HG02798 (cell line): ENCODE measurements at regions not wholly inside any gene's neighbourhood (a gene's known extent, or its start where the extent isn't known, plus 50 kb on each side); places are given as distances from the start of the nearest gene placed in this dataset.

Experiments used
- ATAC-seq: cut with Tn5 transposase; IDR thresholded peaks from one replicate; pipeline ENCODE4 v1.9.1; 2021; ENCODE audit warnings: mild to moderate bottlenecking; ENCODE audit not compliant: unreplicated experiment, poor library complexity

GRCh38 chr14:98700748-98701147 lies 571.2 kb downstream of the BCL11B start:
- no peak for ATAC-seq

DNA sequence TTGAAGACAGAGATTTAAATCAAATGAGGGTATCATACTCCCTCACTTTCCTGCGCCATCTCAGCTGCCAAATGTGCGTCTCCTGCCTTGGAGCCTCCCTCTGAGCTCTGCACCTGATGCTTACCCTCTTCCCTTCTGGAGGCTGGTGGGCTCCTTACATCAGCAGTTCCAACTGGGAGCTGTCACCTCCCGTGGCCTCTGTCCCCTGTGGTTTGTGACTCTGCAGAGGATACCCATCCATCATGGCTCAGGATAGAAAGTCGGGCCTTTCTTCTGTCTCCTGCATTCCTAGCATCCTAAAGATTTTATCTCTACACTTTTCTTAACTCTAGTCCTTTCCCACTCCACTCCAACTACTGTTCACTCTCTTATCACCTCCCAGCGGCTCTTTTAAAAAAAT lies 570.6 kb downstream of the BCL11B start:
- no peak for ATAC-seq

DNA sequence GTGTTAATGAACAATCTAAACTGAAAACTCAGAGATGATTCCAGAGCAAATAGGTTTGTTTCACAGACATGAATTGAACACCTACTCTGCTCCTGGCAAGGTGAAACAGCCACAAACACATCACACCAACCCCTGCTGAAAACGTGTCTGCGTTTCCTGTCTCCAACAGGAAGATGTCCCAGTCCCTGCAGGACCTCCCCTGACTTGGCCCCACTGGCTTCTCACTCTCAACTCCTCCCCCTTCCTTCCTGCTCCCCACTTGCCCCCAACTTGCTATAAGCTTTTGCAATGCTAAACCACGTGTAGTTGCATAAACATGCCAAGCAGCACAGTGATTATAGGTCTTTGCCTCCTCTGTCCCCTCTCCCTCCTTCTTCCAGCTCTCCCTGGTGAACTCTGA lies 567.6 kb downstream of the BCL11B start:
- no peak for ATAC-seq

GRCh38 chr14:98705871-98706300 lies 566.1 kb downstream of the BCL11B start:
- ATAC-seq, result no peak

DNA sequence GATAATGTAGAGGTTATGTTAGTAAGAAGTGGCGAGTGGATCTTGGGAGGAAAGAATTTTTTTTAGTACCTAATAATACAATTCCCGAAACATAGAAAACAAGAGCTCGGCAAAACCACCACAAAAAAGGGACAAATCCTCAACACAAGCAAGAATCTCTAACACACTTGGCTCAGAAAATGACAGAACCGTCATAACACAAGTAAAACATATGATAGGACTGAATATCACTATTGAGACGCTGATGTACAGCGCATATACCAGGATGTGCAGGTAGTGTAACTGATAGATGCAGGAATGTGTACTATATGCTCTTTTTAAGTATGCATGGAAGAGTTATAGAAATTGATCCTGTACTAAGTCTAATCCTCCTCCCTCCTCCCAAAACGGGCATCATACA lies 564.5 kb downstream of the BCL11B start:
- no peak for ATAC-seq

- ATAC-seq, result no peak
These were observed 563.4 kb downstream of the BCL11B start for GRCh38 chr14:98708555-98708954.

DNA sequence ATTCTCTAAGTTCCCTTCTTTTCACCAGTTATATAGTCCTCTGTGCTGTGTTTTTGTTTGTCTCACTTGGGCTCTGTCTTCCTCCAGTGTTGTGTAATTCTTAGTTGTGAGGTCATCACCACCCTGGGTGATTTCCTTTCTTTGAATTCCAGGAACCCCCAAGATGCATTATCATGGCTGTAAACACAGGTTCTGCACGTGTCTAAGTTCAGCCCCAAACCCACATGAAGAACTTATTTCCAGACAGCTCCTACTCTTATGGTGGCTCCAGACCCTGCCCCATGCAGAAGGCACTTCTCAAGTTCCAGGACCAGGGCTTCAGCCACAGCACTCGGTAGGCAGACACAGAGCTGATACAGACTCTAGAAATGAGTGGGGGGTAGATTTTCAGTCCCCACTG lies 560.5 kb downstream of the BCL11B start:
- ATAC-seq, result no peak

DNA sequence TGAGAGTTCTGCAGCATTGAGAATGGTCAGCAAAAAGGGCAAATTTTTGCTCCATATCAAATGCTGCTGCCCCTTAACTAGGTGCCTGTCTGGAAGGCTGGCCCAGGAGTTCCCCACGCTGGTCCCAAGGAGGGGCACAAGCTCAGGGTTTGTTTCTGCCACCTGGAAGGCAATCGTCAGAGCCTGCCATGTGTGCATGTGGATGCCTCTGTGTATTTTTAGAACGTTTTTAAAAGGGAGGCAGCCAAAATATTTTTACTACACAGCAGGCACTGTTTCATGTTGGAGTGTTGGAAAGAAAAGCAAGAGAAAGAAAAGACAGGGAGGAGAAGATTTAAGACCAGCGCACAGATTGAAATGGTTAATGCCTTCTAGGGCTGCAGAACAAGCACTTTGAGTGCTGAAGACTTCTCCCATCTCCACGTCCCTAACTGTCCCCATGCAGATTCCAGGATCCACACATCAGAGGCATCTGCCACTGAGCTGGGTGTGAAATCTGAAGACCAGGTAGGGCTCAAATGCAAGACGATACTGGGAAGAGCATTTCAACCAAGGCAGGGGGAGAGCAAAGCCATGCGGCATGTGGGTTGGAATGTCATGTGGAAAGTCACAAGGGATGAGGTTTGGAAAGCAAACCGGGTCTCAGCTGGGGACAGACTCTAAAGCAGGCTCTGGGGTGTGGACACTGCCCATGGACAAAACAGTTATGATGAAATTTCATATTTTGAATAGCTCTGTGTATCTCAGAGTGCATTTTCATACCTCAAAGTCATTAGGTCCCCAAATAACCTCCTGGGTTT lies 557.2 kb downstream of the BCL11B start:
- ATAC-seq, result no peak

- ATAC-seq, result no peak
These were observed 555.9 kb downstream of the BCL11B start for GRCh38 chr14:98716133-98716532.

GRCh38 chr14:98721061-98721460 lies 550.9 kb downstream of the BCL11B start:
- ATAC-seq, result no peak

DNA sequence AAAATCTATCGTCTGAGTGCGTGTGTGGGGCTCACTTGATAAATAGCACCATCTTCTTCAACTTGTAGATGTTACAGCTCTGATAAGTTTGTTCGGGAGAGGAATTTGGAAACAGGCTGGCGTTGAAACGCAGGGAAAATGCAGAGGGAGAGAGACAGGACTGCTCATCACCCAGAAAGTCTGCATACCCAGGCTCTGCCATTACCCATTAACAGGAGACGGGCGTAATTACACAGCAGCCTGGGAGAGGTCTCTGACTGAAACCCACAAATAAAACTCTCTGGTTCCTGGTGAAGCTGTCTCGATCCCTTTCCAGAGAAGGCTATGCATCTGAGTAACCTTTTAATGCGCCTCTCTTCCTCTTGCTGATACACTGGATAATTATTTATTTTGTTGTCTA lies 547.3 kb downstream of the BCL11B start:
- no peak for ATAC-seq

DNA sequence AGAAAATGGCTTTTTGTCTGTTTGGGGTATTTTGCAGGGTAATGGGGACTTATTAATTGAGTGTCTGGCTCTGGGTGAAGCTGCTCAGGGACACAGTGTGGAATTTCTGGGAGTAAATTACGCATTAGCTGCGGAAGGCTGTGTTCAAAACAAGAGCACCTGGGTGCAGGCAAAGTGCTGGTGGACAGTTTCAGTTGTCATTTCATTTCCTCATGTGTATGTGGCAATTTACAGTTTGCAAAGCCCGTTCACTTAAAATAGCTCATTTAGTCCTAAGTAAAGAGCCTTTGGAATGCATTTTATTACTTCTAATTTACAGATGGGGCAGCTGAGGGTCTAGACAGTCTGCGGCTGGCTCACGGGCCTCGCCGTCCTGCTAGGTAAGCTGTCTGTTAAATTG lies 546.8 kb downstream of the BCL11B start:
- ATAC-seq, result no peak

DNA sequence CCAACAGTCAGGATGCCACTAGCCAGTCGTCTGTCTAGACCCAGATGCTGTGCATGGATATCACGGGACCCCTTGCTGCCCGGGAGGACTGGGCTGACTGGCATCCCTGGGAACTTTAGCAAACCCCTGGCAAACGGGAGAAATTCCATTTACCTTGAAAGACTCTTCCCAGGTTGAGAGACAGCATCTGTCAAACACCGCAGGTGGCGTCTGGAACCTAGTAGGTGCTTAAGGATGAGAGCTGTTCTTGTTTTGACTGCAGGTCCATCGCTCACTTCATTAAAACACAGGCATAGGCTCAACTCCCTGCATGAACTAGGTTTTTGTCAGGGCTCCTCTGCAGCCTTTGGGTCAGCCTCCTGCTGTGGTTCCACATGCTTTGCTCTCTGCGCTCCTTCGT lies 546.3 kb downstream of the BCL11B start:
- ATAC-seq, result no peak

GRCh38 chr14:98726585-98727405 lies 545.2 kb downstream of the BCL11B start:
- ATAC-seq, result no peak

GRCh38 chr14:98728024-98728423 lies 544.0 kb downstream of the BCL11B start:
- no peak for ATAC-seq

- ATAC-seq, result no peak
These were observed 543.2 kb downstream of the BCL11B start for GRCh38 chr14:98728836-98729235.

DNA sequence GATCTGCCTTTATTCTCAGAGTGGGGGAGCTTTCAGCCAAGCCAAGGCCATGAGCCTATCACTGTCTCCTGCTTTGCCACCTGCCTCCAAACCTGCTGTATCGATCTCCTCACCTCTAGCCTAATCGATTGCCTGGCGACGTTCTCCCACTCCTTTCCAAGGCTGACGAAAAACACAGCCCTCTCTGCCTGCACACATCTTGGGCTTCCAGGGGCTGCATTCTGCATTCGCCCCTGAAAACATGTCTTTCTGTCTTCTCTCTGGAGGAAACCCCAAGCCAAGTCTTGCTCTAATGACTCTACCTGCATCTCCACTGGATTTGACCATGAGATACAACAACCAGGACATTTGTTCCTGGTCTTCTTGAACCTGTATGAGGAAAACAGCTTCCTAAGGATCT lies 540.7 kb downstream of the BCL11B start:
- ATAC-seq, result no peak

GRCh38 chr14:98731701-98732100 lies 540.3 kb downstream of the BCL11B start:
- no peak for ATAC-seq

DNA sequence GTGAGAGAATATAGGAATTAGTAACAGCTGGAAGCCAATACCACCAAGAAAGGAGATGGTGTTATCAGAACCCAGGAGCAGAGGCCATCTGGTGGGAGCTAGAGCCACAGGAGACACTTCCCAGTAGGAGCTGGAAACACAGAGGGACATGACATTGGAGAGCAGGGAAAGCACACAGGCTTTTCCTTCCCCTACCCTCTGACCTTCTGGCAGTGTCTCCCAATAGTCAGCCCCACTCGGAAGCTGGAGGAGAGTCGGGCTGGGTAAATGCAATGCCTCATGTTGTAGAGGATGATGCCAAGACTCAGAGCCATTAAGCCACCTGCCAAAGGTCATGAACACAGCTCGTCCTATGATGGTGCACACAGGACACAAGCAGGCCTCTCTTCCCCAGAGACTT lies 538.5 kb downstream of the BCL11B start:
- no peak for ATAC-seq

GRCh38 chr14:98736701-98737338 lies 535.2 kb downstream of the BCL11B start:
- no peak for ATAC-seq

- no peak for ATAC-seq
These were observed 530.5 kb downstream of the BCL11B start for GRCh38 chr14:98741523-98741922.
